ENCODE measurements at regions not wholly inside any gene's neighbourhood (a gene's known extent, or its start where the extent isn't known, plus 50 kb on each side); places are given as distances from the start of the nearest gene placed in this dataset.

- H4K20me1 ChIP-seq (ENCODE audit: insufficient read depth, low read length) = no peaks in the 10 kb centered on the region
- no peak overlapping the region for H3K4me3 ChIP-seq (ENCODE audit: low read length)
- H3K36me3 ChIP-seq (replicated peaks; ENCODE audit: low read depth, low read length) = no peaks in the 10 kb centered on the region
- H3K9ac ChIP-seq (ENCODE audit: low read length) = no peak overlapping the region
- no peaks in the 10 kb centered on the region for H3K9me3 ChIP-seq (ENCODE audit: insufficient read depth, low read length)
- no peaks in the 10 kb centered on the region for H3K79me2 ChIP-seq (ENCODE audit: low read length)
- no peak overlapping the region for H3K27ac ChIP-seq (ENCODE audit: low read length)
- H3K4me2 ChIP-seq (ENCODE audit: low read length) = no peak overlapping the region
- no peak overlapping the region for H2AFZ ChIP-seq (ENCODE audit: low read depth, low read length)
- no peaks in the 10 kb centered on the region for H3K4me1 ChIP-seq (ENCODE audit: low read length)
- no peaks in the 10 kb centered on the region for H3K27me3 ChIP-seq (ENCODE audit: low read depth, low read length)
- TF ChIP-seq EZH2phosphoT487 (IDR thresholded peaks at IDR 0.05; ENCODE audit: low read depth) = no peak
- TF ChIP-seq, protein P1, sequence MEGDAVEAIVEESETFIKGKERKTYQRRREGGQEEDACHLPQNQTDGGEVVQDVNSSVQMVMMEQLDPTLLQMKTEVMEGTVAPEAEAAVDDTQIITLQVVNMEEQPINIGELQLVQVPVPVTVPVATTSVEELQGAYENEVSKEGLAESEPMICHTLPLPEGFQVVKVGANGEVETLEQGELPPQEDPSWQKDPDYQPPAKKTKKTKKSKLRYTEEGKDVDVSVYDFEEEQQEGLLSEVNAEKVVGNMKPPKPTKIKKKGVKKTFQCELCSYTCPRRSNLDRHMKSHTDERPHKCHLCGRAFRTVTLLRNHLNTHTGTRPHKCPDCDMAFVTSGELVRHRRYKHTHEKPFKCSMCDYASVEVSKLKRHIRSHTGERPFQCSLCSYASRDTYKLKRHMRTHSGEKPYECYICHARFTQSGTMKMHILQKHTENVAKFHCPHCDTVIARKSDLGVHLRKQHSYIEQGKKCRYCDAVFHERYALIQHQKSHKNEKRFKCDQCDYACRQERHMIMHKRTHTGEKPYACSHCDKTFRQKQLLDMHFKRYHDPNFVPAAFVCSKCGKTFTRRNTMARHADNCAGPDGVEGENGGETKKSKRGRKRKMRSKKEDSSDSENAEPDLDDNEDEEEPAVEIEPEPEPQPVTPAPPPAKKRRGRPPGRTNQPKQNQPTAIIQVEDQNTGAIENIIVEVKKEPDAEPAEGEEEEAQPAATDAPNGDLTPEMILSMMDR (IDR thresholded peaks at IDR 0.05; ENCODE audit: low read depth, low read length) = no peak
Measured at GRCh38 chr13:62908321-62908720, 1492.7 kb upstream of the PCDH20 start.

- Histone ChIP-seq H3K27me3 (ENCODE audit: low read depth, low read length) (no peaks in the 10 kb centered on the region), H3K27ac (ENCODE audit: low read length) (no peak overlapping the region), H3K4me1 (ENCODE audit: low read length) (no peaks in the 10 kb centered on the region), H3K79me2 (ENCODE audit: low read length) (no peaks in the 10 kb centered on the region), H3K36me3 (replicated peaks; ENCODE audit: low read depth, low read length) (no peaks in the 10 kb centered on the region), H2AFZ (ENCODE audit: low read depth, low read length) (no peak overlapping the region), H4K20me1 (ENCODE audit: insufficient read depth, low read length) (no peaks in the 10 kb centered on the region), H3K9ac (ENCODE audit: low read length) (no peak overlapping the region), H3K4me3 (ENCODE audit: low read length) (no peak overlapping the region), H3K9me3 (ENCODE audit: insufficient read depth, low read length) (no peaks in the 10 kb centered on the region), H3K4me2 (ENCODE audit: low read length) (no peak overlapping the region)
- TF ChIP-seq EZH2phosphoT487 (IDR thresholded peaks at IDR 0.05; ENCODE audit: low read depth) = no peak
- TF ChIP-seq, protein P1 (IDR thresholded peaks at IDR 0.05; ENCODE audit: low read depth, low read length) = no peak
Measured at GRCh38 chr13:62906896-62907295, 1491.2 kb upstream of the PCDH20 start.

DNA sequence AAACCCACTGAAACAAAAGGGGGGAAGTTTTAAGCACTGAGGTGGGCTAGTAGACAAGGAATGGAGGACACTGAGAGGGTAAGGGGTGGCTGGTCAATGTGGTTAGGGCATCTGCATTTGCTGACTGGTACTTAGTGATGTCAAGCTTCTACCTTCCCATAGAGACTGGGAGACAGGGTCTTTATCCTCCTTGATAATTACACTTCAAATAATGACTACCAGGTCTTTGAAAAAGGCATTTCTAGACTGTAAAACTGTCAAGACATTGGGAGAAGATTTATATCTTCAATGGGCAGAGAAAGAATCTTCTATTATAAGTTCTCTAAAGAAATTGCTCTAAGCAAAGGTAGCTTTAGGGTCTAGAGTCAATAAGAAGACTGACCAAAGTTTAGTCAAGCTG is 1490.8 kb upstream of the PCDH20 start:
- no peaks in the 10 kb centered on the region for H3K4me1 ChIP-seq (ENCODE audit: low read length)
- no peak overlapping the region for H2AFZ ChIP-seq (ENCODE audit: low read depth, low read length)
- H3K4me3 ChIP-seq (ENCODE audit: low read length) = no peak overlapping the region
- no peaks in the 10 kb centered on the region for H4K20me1 ChIP-seq (ENCODE audit: insufficient read depth, low read length)
- H3K36me3 ChIP-seq (replicated peaks; ENCODE audit: low read depth, low read length) = no peaks in the 10 kb centered on the region
- no peaks in the 10 kb centered on the region for H3K27me3 ChIP-seq (ENCODE audit: low read depth, low read length)
- H3K9me3 ChIP-seq (ENCODE audit: insufficient read depth, low read length) = no peaks in the 10 kb centered on the region
- no peak overlapping the region for H3K4me2 ChIP-seq (ENCODE audit: low read length)
- no peak overlapping the region for H3K27ac ChIP-seq (ENCODE audit: low read length)
- no peak overlapping the region for H3K9ac ChIP-seq (ENCODE audit: low read length)
- no peaks in the 10 kb centered on the region for H3K79me2 ChIP-seq (ENCODE audit: low read length)
- TF ChIP-seq, protein P1 (IDR thresholded peaks at IDR 0.05; ENCODE audit: low read depth, low read length) = no peak
- no peak for TF ChIP-seq EZH2phosphoT487 (IDR thresholded peaks at IDR 0.05; ENCODE audit: low read depth)

DNA sequence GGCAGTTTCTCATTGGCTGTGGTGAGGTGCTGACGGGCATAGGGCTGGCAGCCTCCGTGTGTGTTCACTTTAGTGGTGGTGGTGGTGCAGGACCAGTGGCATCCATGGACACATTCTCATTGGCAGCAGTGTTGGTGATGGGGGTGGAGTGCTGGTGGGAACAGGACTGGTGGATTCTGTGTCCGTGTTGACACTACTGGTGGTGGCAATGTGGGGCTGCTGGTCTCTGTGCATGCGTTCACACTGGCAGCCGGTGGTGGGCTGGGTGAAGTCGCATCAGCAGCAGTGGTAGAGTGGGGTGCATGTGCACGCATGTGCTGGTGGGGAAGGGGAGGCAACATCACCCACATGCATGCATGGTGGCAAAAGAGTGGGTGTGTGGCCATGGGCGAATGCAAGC is 1471.4 kb upstream of the PCDH20 start:
- TF ChIP-seq EZH2phosphoT487 (IDR thresholded peaks at IDR 0.05; ENCODE audit: low read depth) = no peak
- TF ChIP-seq, protein P1 (IDR thresholded peaks at IDR 0.05; ENCODE audit: low read depth, low read length) = no peak
- Histone ChIP-seq H3K4me1 (ENCODE audit: low read length) (no peaks in the 10 kb centered on the region), H3K27me3 (ENCODE audit: low read depth, low read length) (no peaks in the 10 kb centered on the region), H3K4me3 (ENCODE audit: low read length) (no peak overlapping the region), H3K9ac (ENCODE audit: low read length) (no peak overlapping the region), H2AFZ (ENCODE audit: low read depth, low read length) (no peak overlapping the region), H3K9me3 (ENCODE audit: insufficient read depth, low read length) (no peaks in the 10 kb centered on the region), H4K20me1 (ENCODE audit: insufficient read depth, low read length) (no peaks in the 10 kb centered on the region), H3K36me3 (replicated peaks; ENCODE audit: low read depth, low read length) (no peaks in the 10 kb centered on the region), H3K27ac (ENCODE audit: low read length) (no peak overlapping the region), H3K79me2 (ENCODE audit: low read length) (no peaks in the 10 kb centered on the region), H3K4me2 (ENCODE audit: low read length) (no peak overlapping the region)
